HepG2 (cell line): ENCODE measurements at regions not wholly inside any gene's neighbourhood (a gene's known extent, or its start where the extent isn't known, plus 50 kb on each side); places are given as distances from the start of the nearest gene placed in this dataset.

Source experiments
- ELF3 ChIP-seq: IDR thresholded peaks from 2 replicates; pipeline ENCODE4 v1.6.1; 2016; ENCODE audit warnings: missing genetic modification reagents, missing compliant biosample characterization
- IRX3 ChIP-seq: sonication (generic); formaldehyde crosslinking; IDR thresholded peaks from 2 replicates; pipeline ENCODE4 v1.8.1; 2023; ENCODE audit warnings: mild to moderate bottlenecking, low read depth, missing genetic modification reagents, borderline replicate concordance
- KMT2A ChIP-seq: sonication (generic); formaldehyde crosslinking; IDR thresholded peaks from 2 replicates; pipeline ENCODE4 v1.4.0; 2020; ENCODE audit warnings: missing genetic modification reagents
- RBM22 ChIP-seq: fragments of 200-400 bp; formaldehyde crosslinking; optimal IDR thresholded peaks from 2 replicates; pipeline ENCODE3; 2017; ENCODE audit warnings: mild to moderate bottlenecking, low read length, moderate library complexity
- RFXANK ChIP-seq: IDR thresholded peaks from 2 replicates; pipeline ENCODE4 v1.6.1; 2016
- ZMYM4 ChIP-seq: sonication (generic); formaldehyde crosslinking; IDR thresholded peaks from 2 replicates; pipeline ENCODE4 v1.8.1; 2023; ENCODE audit warnings: mild to moderate bottlenecking, missing genetic modification reagents
- ZNF205 ChIP-seq: IDR thresholded peaks from 2 replicates; pipeline ENCODE4 v1.6.1; 2018; ENCODE audit warnings: missing biosample characterization, missing genetic modification reagents
- ZNF354B ChIP-seq: sonication (generic); formaldehyde crosslinking; IDR thresholded peaks from 2 replicates; pipeline ENCODE4 v1.8.0; 2022; ENCODE audit warnings: mild to moderate bottlenecking, missing genetic modification reagents
- ZNF777 ChIP-seq: sonication (generic); formaldehyde crosslinking; IDR thresholded peaks from 2 replicates; pipeline ENCODE4 v1.4.0; 2020; ENCODE audit warnings: missing genetic modification reagents
- TF ChIP-seq, protein P1 (sequence below): sonication (generic); formaldehyde crosslinking; IDR thresholded peaks from 2 replicates; pipeline ENCODE4 v1.4.0; 2020; ENCODE audit warnings: mild to moderate bottlenecking, missing genetic modification reagents
- TF ChIP-seq, protein P2 (sequence below): sonication (generic); formaldehyde crosslinking; IDR thresholded peaks from 2 replicates; pipeline ENCODE4 v1.9.0; 2022; ENCODE audit warnings: low read depth, missing genetic modification reagents
- TF ChIP-seq, protein P3 (sequence below): sonication (generic); formaldehyde crosslinking; IDR thresholded peaks from 2 replicates; pipeline ENCODE4 v1.4.0; 2020; ENCODE audit warnings: mild to moderate bottlenecking, missing genetic modification reagents
- TF ChIP-seq, protein P4 (sequence below): sonication (generic); formaldehyde crosslinking; IDR thresholded peaks from 2 replicates; pipeline ENCODE4 v1.4.0; 2020; ENCODE audit warnings: missing genetic modification reagents, borderline replicate concordance

DNA sequence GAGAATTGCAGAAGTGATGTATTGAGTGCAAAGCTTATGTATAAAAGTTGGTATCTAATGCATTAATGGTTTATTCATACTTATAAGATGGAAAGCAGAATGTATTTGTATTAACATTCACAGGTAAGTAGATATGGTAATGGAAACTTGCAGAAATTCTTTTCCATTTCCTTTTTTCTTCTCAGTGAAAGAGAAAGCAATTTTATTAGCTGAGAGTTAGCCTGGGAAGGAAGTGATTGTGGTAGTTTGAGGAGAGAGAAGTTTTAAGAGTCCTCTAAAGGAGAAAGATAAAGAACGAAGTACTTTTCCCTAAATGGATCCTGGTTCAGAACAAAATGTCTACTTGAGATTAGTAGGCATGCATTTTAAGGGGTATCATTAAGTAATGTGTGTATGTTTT, 60.1 kb upstream of the OSTN start (continued):
- TF ChIP-seq, protein P1, sequence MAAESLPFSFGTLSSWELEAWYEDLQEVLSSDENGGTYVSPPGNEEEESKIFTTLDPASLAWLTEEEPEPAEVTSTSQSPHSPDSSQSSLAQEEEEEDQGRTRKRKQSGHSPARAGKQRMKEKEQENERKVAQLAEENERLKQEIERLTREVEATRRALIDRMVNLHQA (CRISPR knock-in tag), result no peak
- TF ChIP-seq RBM22 (no peak), IRX3 (CRISPR knock-in tag) (no peak), ZNF354B (CRISPR knock-in tag) (no peak), ELF3 (no peak), ZMYM4 (CRISPR knock-in tag) (no peak), RFXANK (CRISPR knock-in tag) (no peak), KMT2A (CRISPR knock-in tag) (no peak), ZNF777 (CRISPR knock-in tag) (no peak), ZNF205 (CRISPR knock-in tag) (no peak)
- TF ChIP-seq, protein P2, sequence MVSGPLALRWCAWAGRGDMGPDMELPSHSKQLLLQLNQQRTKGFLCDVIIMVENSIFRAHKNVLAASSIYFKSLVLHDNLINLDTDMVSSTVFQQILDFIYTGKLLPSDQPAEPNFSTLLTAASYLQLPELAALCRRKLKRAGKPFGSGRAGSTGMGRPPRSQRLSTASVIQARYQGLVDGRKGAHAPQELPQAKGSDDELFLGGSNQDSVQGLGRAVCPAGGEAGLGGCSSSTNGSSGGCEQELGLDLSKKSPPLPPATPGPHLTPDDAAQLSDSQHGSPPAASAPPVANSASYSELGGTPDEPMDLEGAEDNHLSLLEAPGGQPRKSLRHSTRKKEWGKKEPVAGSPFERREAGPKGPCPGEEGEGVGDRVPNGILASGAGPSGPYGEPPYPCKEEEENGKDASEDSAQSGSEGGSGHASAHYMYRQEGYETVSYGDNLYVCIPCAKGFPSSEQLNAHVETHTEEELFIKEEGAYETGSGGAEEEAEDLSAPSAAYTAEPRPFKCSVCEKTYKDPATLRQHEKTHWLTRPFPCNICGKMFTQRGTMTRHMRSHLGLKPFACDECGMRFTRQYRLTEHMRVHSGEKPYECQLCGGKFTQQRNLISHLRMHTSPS, result no peak
- TF ChIP-seq, protein P3, sequence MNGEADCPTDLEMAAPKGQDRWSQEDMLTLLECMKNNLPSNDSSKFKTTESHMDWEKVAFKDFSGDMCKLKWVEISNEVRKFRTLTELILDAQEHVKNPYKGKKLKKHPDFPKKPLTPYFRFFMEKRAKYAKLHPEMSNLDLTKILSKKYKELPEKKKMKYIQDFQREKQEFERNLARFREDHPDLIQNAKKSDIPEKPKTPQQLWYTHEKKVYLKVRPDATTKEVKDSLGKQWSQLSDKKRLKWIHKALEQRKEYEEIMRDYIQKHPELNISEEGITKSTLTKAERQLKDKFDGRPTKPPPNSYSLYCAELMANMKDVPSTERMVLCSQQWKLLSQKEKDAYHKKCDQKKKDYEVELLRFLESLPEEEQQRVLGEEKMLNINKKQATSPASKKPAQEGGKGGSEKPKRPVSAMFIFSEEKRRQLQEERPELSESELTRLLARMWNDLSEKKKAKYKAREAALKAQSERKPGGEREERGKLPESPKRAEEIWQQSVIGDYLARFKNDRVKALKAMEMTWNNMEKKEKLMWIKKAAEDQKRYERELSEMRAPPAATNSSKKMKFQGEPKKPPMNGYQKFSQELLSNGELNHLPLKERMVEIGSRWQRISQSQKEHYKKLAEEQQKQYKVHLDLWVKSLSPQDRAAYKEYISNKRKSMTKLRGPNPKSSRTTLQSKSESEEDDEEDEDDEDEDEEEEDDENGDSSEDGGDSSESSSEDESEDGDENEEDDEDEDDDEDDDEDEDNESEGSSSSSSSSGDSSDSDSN (CRISPR knock-in tag), result no peak
- TF ChIP-seq, protein P4, sequence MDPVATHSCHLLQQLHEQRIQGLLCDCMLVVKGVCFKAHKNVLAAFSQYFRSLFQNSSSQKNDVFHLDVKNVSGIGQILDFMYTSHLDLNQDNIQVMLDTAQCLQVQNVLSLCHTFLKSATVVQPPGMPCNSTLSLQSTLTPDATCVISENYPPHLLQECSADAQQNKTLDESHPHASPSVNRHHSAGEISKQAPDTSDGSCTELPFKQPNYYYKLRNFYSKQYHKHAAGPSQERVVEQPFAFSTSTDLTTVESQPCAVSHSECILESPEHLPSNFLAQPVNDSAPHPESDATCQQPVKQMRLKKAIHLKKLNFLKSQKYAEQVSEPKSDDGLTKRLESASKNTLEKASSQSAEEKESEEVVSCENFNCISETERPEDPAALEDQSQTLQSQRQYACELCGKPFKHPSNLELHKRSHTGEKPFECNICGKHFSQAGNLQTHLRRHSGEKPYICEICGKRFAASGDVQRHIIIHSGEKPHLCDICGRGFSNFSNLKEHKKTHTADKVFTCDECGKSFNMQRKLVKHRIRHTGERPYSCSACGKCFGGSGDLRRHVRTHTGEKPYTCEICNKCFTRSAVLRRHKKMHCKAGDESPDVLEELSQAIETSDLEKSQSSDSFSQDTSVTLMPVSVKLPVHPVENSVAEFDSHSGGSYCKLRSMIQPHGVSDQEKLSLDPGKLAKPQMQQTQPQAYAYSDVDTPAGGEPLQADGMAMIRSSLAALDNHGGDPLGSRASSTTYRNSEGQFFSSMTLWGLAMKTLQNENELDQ (CRISPR knock-in tag), result no peak
